Spinal cord (tissue), 9 donors: ENCODE measurements at regions not wholly inside any gene's neighbourhood (a gene's known extent, or its start where the extent isn't known, plus 50 kb on each side); places are given as distances from the start of the nearest gene placed in this dataset.

ENCODE experiments used
- DNase-seq, 6 donors: peaks; one replicate each; pipeline versions ENCODE4 v3.0.0 to v3.0.0-alpha.2; 2013 to 2015; ENCODE audit warnings: low spot score in 6 of 6, low read depth in 4 of 6
- H3K27ac ChIP-seq: one replicate; pipeline ENCODE4 v1.5.1; 2013; ENCODE audit warnings: low read depth, low read length, control low read depth
- H3K27me3 ChIP-seq: one replicate; pipeline ENCODE4 v1.6.1; 2013; ENCODE audit warnings: low read length; ENCODE audit not compliant: control insufficient read depth, insufficient read depth
- H3K36me3 ChIP-seq: one replicate; pipeline ENCODE4 v1.6.1; 2013; ENCODE audit warnings: low read length; ENCODE audit not compliant: control insufficient read depth, insufficient read depth
- H3K4me1 ChIP-seq: one replicate; pipeline ENCODE4 v1.6.1; 2013; ENCODE audit warnings: low read length; ENCODE audit not compliant: control insufficient read depth, insufficient read depth
- H3K4me3 ChIP-seq: one replicate; pipeline ENCODE4 v1.5.1; 2013; ENCODE audit warnings: low read depth, low read length, control low read depth
- H3K9me3 ChIP-seq: one replicate; pipeline ENCODE4 v1.6.1; 2013; ENCODE audit warnings: low read length; ENCODE audit not compliant: control insufficient read depth, insufficient read depth
- WGBS: methylation state at CpG from one replicate; pipeline ENCODE4 v1.1.5; 2013; ENCODE audit warnings: missing lambda C conversion rate; ENCODE audit not compliant: insufficient coverage; 5-methylcytosine and 5-hydroxymethylcytosine counted together
- donor health status: healthy.

DNA sequence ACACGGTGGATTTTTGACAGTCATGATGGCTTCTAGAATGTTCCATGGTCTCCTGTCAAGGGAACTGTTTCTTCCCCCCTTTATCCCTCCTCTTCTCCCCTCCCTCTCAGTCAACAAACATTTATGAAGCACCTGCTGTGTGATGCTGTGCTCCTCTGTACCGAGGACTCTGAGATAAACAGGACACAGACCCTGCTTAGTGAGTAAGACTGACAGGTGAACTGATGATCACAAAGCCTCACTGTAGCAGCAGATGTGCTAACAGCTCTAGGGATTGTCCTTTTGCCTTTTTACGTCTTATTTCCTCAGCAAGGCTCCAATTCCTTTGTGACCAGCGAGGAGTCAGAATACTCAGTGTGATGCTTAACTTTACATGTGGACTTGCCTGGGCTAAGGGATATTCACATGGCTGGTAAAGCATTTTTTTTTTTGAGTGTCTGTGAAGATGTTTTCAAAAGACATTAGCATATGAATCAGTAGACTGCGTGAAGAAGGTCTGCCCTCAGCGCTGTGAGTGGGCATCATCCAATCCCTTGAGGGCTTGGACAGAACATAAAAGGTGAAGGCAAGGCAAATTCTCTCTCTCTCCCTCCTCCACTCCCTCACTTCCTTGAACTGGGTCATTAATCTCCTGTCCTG is 170.1 kb downstream of the ADRA2A start:
- Histone ChIP-seq H3K36me3 (no peaks in the 10 kb centered on the region), H3K4me1 (no peaks in the 10 kb centered on the region), H3K27me3 (no peaks in the 10 kb centered on the region), H3K9me3 (peaks cover 2% of the 10 kb centered on the region), H3K4me3 (no peak overlapping the region), H3K27ac (no peak overlapping the region)
- peak in 1 of 6 donors; percentile 3 for DNase-seq
- WGBS = 33% methylated on average over 5 of the region's 6 CpGs

DNA sequence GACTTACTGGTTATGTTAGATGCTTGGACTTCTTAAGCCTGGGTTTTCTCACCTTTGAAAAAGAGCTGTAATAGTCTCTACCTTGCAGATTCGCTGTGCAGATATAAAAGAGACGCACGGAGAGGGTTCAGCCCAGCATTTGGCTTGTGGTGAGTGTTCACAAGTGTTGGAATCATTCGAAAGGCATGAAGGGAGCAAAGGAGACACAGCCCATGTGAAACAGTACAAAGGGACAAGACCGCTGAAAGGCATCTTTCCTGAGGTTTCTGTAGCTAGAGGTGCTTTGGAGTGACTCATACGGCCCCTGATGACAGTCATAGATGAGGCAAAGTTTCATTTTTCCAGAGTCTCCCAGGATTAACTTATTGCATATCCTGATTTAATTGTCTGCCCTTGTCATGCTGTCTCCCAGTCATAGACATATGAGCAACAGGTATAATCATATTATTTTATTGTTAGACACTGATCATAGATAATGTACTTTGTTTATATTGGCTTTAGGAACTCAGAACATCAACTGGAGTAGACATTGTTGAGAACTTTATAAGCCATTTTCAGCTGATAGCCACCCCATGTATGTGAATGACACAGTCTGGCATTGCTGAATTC is 171.1 kb downstream of the ADRA2A start:
- no peaks in the 10 kb centered on the region for H3K36me3 ChIP-seq
- no peak overlapping the region for H3K27ac ChIP-seq
- no peaks in the 10 kb centered on the region for H3K4me1 ChIP-seq
- DNase-seq = peak in 1 of 6 donors; percentile 8
- H3K9me3 ChIP-seq = peaks cover 2% of the 10 kb centered on the region
- 98% methylated on average over 4 of the region's 6 CpGs for WGBS
- no peaks in the 10 kb centered on the region for H3K27me3 ChIP-seq
- H3K4me3 ChIP-seq = no peak overlapping the region

DNA sequence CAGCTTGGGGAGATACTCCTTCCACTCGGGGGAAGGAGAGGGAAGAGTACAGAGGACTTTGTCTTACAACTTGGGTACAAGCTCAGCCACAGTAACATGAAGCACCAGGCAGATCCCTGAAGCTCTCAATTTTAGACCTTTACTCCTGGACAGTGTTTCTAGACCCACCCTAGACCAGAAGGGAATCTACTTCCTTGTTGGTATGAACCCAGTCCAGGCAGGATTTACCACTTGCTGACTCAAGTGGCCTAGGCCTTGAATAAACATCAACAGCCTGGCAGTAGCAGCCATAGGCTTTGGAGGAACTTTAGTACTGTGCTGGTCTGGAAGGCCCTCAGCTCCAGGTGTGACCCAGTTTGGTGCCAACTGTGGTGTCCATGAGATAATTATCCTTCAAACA is 173.1 kb downstream of the ADRA2A start:
- peaks cover 2% of the 10 kb centered on the region for H3K9me3 ChIP-seq
- no CpG with 5 or more reads among the region's 1 CpG for WGBS
- no peak for DNase-seq

DNA sequence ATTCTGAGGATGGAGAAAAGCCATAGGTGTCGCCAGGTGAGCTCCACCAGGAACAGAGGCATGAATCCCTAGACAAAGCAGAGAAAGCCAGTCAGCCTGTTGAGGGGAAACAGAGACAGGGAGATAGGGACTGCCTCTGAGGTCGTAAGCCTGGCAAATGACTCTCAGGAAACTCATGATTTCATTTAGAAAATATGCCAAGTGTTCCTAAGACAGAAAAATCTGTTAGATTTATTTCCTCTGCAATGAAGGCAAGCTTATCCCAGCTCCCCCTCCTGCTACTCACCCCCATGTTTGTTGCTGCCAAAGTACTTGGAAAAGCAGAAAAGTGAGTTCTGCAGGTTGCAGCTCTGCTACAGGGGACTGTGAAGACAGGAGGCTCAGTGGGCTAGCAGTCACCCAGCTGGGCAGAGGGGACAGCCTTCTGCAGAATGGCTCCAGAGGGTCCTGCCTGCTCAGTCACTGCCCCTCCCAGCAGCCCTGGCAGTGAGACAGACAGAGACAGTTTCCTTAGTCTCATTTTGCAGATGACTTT is 184.3 kb downstream of the ADRA2A start:
- H3K27me3 ChIP-seq = no peaks in the 10 kb centered on the region
- WGBS = no CpG with 5 or more reads among the region's 2 CpGs
- no peak for DNase-seq
- H3K4me3 ChIP-seq = no peak overlapping the region
- no peaks in the 10 kb centered on the region for H3K36me3 ChIP-seq
- no peaks in the 10 kb centered on the region for H3K4me1 ChIP-seq
- H3K27ac ChIP-seq = no peak overlapping the region
- no peaks in the 10 kb centered on the region for H3K9me3 ChIP-seq

More for the DNA sequence above, 173.1 kb downstream of the ADRA2A start:
- H3K4me3 ChIP-seq = no peak overlapping the region
- H3K4me1 ChIP-seq = no peaks in the 10 kb centered on the region
- no peaks in the 10 kb centered on the region for H3K27me3 ChIP-seq
- H3K27ac ChIP-seq = no peak overlapping the region
- H3K36me3 ChIP-seq = no peaks in the 10 kb centered on the region

DNA sequence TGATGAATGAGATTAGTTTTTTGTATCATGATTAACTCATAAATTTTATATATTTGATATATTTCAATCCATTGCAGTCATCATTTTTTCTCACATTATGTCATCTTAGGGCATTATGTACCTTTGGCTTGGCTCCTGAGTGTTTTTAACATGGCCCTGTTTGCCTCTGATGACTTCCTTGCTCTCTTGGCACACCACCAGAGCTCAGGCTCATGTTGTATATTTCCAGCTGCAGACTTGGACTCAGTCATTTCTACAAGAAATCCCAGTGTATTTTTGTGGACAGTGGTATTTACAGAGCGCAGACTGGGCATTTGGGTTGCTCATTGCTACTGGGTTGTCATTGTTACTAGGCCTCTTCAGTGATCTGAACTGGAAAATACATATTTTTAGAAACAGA is 188.5 kb downstream of the ADRA2A start:
- no CpG with 5 or more reads among the region's 1 CpG for WGBS
- Histone ChIP-seq H3K36me3 (no peaks in the 10 kb centered on the region), H3K4me3 (no peak overlapping the region), H3K4me1 (no peaks in the 10 kb centered on the region), H3K27me3 (no peaks in the 10 kb centered on the region), H3K27ac (no peak overlapping the region), H3K9me3 (no peaks in the 10 kb centered on the region)
- no peak for DNase-seq

DNA sequence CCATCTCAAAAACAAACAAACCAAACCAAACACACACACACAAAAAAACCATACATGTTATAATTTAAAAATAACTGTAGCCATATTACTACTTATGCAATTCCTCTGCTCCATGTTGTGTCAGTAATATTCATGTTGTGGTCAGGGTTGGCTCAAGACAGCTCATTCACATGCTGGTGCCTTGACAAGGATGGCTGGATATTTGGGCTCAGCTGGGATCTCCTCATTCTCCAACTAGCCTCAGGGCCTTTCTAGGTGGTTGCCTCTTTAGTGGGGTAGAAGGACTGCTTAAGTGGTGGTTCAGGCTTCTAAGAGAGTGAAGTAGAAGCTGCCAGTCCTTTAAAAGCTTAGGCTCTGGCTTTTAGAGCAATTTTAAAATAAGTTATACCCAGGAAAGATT is 189.3 kb downstream of the ADRA2A start:
- no peak overlapping the region for H3K4me3 ChIP-seq
- no peaks in the 10 kb centered on the region for H3K36me3 ChIP-seq
- no peak overlapping the region for H3K27ac ChIP-seq
- no peaks in the 10 kb centered on the region for H3K4me1 ChIP-seq
- H3K27me3 ChIP-seq = no peaks in the 10 kb centered on the region
- DNase-seq = no peak
- no peaks in the 10 kb centered on the region for H3K9me3 ChIP-seq

DNA sequence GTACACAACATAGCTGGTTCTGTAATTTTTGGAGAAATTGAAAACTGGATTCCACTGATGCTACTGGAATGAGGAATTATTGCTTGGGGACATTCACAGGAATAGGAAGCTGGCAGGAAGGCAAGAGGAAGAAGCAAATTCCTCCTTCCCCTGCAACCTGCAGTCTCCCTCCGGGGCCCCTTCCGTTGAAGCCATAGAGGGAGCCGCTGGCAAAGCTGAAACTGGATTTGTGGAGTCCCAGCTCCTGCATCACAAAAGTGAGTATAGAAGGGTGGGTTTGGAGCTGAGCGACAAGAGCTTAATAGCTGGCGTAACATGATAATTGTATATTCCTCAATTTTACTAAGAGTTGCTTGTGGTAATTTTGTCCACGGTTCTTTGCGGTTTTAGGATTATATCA is 190.8 kb downstream of the ADRA2A start:
- Histone ChIP-seq H3K27ac (no peak overlapping the region), H3K9me3 (no peaks in the 10 kb centered on the region), H3K27me3 (no peaks in the 10 kb centered on the region), H3K4me1 (no peaks in the 10 kb centered on the region), H3K4me3 (no peak overlapping the region), H3K36me3 (no peaks in the 10 kb centered on the region)
- no peak for DNase-seq
- WGBS = no CpG with 5 or more reads among the region's 7 CpGs

DNA sequence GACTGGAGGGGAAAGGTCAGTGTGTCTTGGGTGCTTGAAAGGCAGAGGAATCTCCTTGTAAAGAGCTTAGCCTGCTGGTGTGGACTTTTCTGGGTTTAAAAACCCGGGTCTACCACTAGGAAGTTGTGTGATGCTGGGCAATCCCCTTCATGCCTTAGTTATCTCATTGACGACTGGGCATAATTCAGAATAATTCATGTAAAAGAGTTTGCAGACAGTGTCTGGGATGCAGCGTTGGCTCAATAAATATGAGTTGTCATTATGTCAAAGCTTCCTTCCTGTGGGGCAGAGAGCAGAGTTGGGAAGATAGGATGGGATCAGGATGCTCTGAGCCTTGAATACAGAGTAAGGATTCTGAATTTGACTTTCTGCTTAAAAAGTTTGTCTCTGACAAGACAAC is 196.4 kb downstream of the ADRA2A start:
- H3K9me3 ChIP-seq = no peaks in the 10 kb centered on the region
- H3K36me3 ChIP-seq = no peaks in the 10 kb centered on the region
- H3K4me3 ChIP-seq = no peak overlapping the region
- no peak overlapping the region for H3K27ac ChIP-seq
- DNase-seq = no peak
- WGBS = 57% methylated on average over 3 of the region's 3 CpGs
- no peaks in the 10 kb centered on the region for H3K27me3 ChIP-seq
- no peaks in the 10 kb centered on the region for H3K4me1 ChIP-seq

DNA sequence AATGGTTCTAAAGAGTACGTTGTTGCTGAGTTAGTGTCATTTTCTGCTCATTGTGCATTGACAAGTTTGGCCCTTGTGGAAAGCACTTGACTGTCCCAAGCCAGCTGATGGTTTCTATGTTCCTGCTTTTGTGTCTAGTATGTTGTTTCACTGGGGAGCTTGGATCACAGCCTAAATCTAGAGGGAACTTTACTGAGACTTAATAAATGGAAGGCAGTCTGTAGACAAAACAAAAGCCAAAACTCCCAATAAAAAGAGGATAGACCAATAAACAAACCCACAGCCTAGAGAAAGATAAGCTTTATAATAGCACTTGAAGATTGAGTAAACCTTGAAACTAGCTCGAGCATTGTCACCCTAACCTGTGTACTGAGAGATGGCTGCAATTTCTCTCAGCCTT is 196.8 kb downstream of the ADRA2A start:
- H3K27me3 ChIP-seq = no peaks in the 10 kb centered on the region
- peak in 1 of 6 donors; percentile 24 for DNase-seq
- no peaks in the 10 kb centered on the region for H3K9me3 ChIP-seq
- WGBS = 38% methylated on average over 1 of the region's 2 CpGs
- no peak overlapping the region for H3K4me3 ChIP-seq
- H3K36me3 ChIP-seq = no peaks in the 10 kb centered on the region
- H3K27ac ChIP-seq = no peak overlapping the region
- H3K4me1 ChIP-seq = no peaks in the 10 kb centered on the region

DNA sequence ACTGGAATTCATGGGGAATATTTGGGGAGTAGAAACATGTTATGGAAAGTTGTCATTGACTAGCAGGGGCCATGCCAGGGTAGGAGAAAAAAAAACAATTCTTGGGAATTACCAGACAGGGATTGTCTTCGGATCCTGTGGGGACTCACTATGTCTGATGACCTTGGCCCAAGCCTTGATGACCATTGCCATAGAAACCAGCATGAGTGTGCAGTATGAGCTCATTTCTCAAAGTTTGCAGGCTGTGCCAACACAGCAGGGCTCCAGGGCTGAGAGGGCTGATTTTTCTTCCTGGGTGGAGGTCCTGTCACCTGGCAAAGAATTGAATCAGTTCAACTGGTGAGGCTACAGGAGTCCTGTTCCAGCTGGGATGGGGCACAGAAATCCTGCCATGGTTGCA is 198.3 kb downstream of the ADRA2A start:
- WGBS = 45% methylated on average over 1 of the region's 1 CpG

More for the DNA sequence above, 198.3 kb downstream of the ADRA2A start:
- peak in 1 of 6 donors; percentile 55 for DNase-seq
- Histone ChIP-seq H3K36me3 (no peaks in the 10 kb centered on the region), H3K4me3 (no peak overlapping the region), H3K4me1 (no peaks in the 10 kb centered on the region), H3K27me3 (no peaks in the 10 kb centered on the region), H3K9me3 (no peaks in the 10 kb centered on the region), H3K27ac (no peak overlapping the region)
